ENCODE measurements at regions not wholly inside any gene's neighbourhood (a gene's known extent, or its start where the extent isn't known, plus 50 kb on each side); places are given as distances from the start of the nearest gene placed in this dataset.

- H3K4me3 ChIP-seq (ENCODE audit: low read depth, low read length), result no peak overlapping the region
- no peak for TF ChIP-seq CTCF (IDR thresholded peaks at IDR 0.05; ENCODE audit: control insufficient read depth, extremely low read depth, insufficient read depth)
- no peak for DNase-seq (ENCODE audit: low read depth)
Measured at GRCh38 chr4:181659202-181659601, 584.0 kb upstream of the TENM3 start.

- H3K4me3 ChIP-seq (ENCODE audit: low read depth, low read length), result no peak overlapping the region
- TF ChIP-seq CTCF (IDR thresholded peaks at IDR 0.05; ENCODE audit: control insufficient read depth, extremely low read depth, insufficient read depth), result no peak
- DNase-seq (ENCODE audit: low read depth), result no peak
Measured at GRCh38 chr4:181659876-181660275, 583.3 kb upstream of the TENM3 start.

- TF ChIP-seq CTCF (IDR thresholded peaks at IDR 0.05; ENCODE audit: control insufficient read depth, extremely low read depth, insufficient read depth), result no peak
- H3K4me3 ChIP-seq (ENCODE audit: low read depth, low read length), result no peak overlapping the region
- no peak for DNase-seq (ENCODE audit: low read depth)
Measured at GRCh38 chr4:181661090-181661489, 582.1 kb upstream of the TENM3 start.

- DNase-seq (ENCODE audit: low read depth), result no peak
- H3K4me3 ChIP-seq (ENCODE audit: low read depth, low read length), result no peak overlapping the region
- TF ChIP-seq CTCF (IDR thresholded peaks at IDR 0.05; ENCODE audit: control insufficient read depth, extremely low read depth, insufficient read depth), result no peak
Measured at GRCh38 chr4:181661923-181662322, 581.3 kb upstream of the TENM3 start.

GRCh38 chr4:181662383-181662782 lies 580.8 kb upstream of the TENM3 start:
- no peak for TF ChIP-seq CTCF (IDR thresholded peaks at IDR 0.05; ENCODE audit: control insufficient read depth, extremely low read depth, insufficient read depth)
- no peak overlapping the region for H3K4me3 ChIP-seq (ENCODE audit: low read depth, low read length)
- no peak for DNase-seq (ENCODE audit: low read depth)

GRCh38 chr4:181670506-181670905 lies 572.7 kb upstream of the TENM3 start:
- TF ChIP-seq CTCF (IDR thresholded peaks at IDR 0.05; ENCODE audit: control insufficient read depth, extremely low read depth, insufficient read depth), result no peak

GRCh38 chr4:181671672-181672071 lies 571.5 kb upstream of the TENM3 start:
- no peak for TF ChIP-seq CTCF (IDR thresholded peaks at IDR 0.05; ENCODE audit: control insufficient read depth, extremely low read depth, insufficient read depth)
- no peak for DNase-seq (ENCODE audit: low read depth)
- H3K4me3 ChIP-seq (ENCODE audit: low read depth, low read length), result no peak overlapping the region

More at GRCh38 chr4:181670506-181670905, 572.7 kb upstream of the TENM3 start:
- no peak for DNase-seq (ENCODE audit: low read depth)
- no peak overlapping the region for H3K4me3 ChIP-seq (ENCODE audit: low read depth, low read length)

Measured in LNCaP clone FGC (cell line).